HepG2 (cell line): ENCODE measurements at regions not wholly inside any gene's neighbourhood (a gene's known extent, or its start where the extent isn't known, plus 50 kb on each side); places are given as distances from the start of the nearest gene placed in this dataset.

Source experiments
- ATAC-seq: fragments of 200-7000 bp; cut with Tn5 transposase; 3 replicates; pipeline ENCODE4 v1.9.1; 2020; ENCODE audit warnings: mild to moderate bottlenecking, moderate library complexity
- BruUV-seq: library from RNA; stranded (reverse); fragments of 400-500 nt; replicated peaks from 2 replicates; lab custom pipeline; 2021; lab: Mats Ljungman, UMichigan
- CTCF ChIA-PET: fragments of 300-600 bp; formaldehyde crosslinking; extraction: SDS; loops from one replicate; lab custom pipeline; 2021; ENCODE audit warnings: low total read pairs, inconsistent platforms, low intra/inter-chr PET ratio; lab: Yijun Ruan, JAX
- POLR2A ChIA-PET: fragments of 350-600 bp; sonication (Branson Sonifier 250); formaldehyde crosslinking; loops from one replicate; lab custom pipeline; 2020; ENCODE audit warnings: antibody characterized with exemption, inconsistent platforms; lab: Yijun Ruan, JAX
- DNase-seq: peaks from one replicate; pipeline ENCODE4 v3.0.0-alpha.2; 2015; ENCODE audit warnings: low spot score
- FAIRE-seq: peaks from 3 replicates; lab custom pipeline; 2011; peaks lifted over from hg19 to GRCh38; lab: Jason Lieb, UNC
- H2AFZ ChIP-seq: one replicate; pipeline ENCODE4 v1.6.1; 2011; ENCODE audit warnings: low read length, inconsistent platforms
- H3K27ac ChIP-seq: fragments of 300-600 bp; 3 replicates; pipeline ENCODE4 v1.8.0; 2011; ENCODE audit warnings: mixed run types, mild to moderate bottlenecking, mixed read lengths, low read length, inconsistent platforms; ENCODE audit not compliant: insufficient read depth; ENCODE audit errors: extremely low read length
- H3K27me3 ChIP-seq, 2 experiments: fragments of 200-600 bp in 1 of 2; 2 replicates in 1 of 2; 3 replicates in 1 of 2; pipeline versions ENCODE4 v1.6.0 to v1.8.0; 2011; ENCODE audit warnings: low read length in 2 of 2, mild to moderate bottlenecking in 2 of 2, moderate library complexity in 2 of 2, inconsistent platforms in 1 of 2; ENCODE audit not compliant: insufficient read depth in 2 of 2, control insufficient read depth in 1 of 2
- H3K36me3 ChIP-seq, 2 experiments: fragments of 200-600 bp in 1 of 2; replicated peaks in 1 of 2; 2 replicates in 1 of 2; 3 replicates in 1 of 2; pipeline versions ENCODE4 v1.5.1 to v1.8.0; 2011; ENCODE audit warnings: low read length in 2 of 2, inconsistent platforms in 1 of 2; ENCODE audit not compliant: insufficient read depth in 2 of 2, control insufficient read depth in 1 of 2
- H3K4me1 ChIP-seq: 2 replicates; pipeline ENCODE4 v1.5.1; 2012; ENCODE audit warnings: low read length, inconsistent platforms; ENCODE audit not compliant: insufficient read depth
- H3K4me2 ChIP-seq: 2 replicates; pipeline ENCODE4 v1.6.0; 2011; ENCODE audit warnings: low read depth, low read length, inconsistent platforms
- H3K4me3 ChIP-seq, 3 experiments: fragments of 200-600 bp in 1 of 3; sonication (generic), shearing (Covaris generic) in 1 of 3; replicated peaks in 1 of 3; 2 replicates each; pipeline ENCODE4 v1.5.1; 2011 to 2016; ENCODE audit warnings: low read length in 3 of 3, inconsistent platforms in 2 of 3, low read depth in 2 of 3, mild to moderate bottlenecking in 2 of 3, control low read depth in 1 of 3, mixed read lengths in 1 of 3; ENCODE audit not compliant: insufficient read depth in 1 of 3
- H3K79me2 ChIP-seq: one replicate; pipeline ENCODE4 v1.6.1; 2011; ENCODE audit warnings: low read length, inconsistent platforms; ENCODE audit not compliant: insufficient read depth
- H3K9ac ChIP-seq: 2 replicates; pipeline ENCODE4 v1.6.0; 2011; ENCODE audit warnings: mild to moderate bottlenecking, low read depth, low read length, inconsistent platforms; ENCODE audit not compliant: insufficient read depth
- H3K9me3 ChIP-seq: 2 replicates; pipeline ENCODE4 v1.5.1; 2012; ENCODE audit warnings: mild to moderate bottlenecking, low read length
- H4K20me1 ChIP-seq: 2 replicates; pipeline ENCODE4 v1.6.0; 2011; ENCODE audit warnings: inconsistent platforms, mild to moderate bottlenecking, low read length, moderate library complexity; ENCODE audit not compliant: insufficient read depth
- JDP2 ChIP-seq: sonication (generic); formaldehyde crosslinking; IDR thresholded peaks from 2 replicates; pipeline ENCODE4 v1.8.1; 2022; ENCODE audit warnings: missing genetic modification reagents, borderline replicate concordance
- MXD1 ChIP-seq: sonication (generic); formaldehyde crosslinking; IDR thresholded peaks from 2 replicates; pipeline ENCODE4 v1.4.0; 2020; ENCODE audit warnings: mild to moderate bottlenecking, missing genetic modification reagents
- NFE2L1 ChIP-seq: sonication (generic); formaldehyde crosslinking; IDR thresholded peaks from 2 replicates; pipeline ENCODE4 v1.4.0; 2020; ENCODE audit warnings: missing genetic modification reagents, mild to moderate bottlenecking, borderline replicate concordance
- RXRA ChIP-seq: sonication (generic); formaldehyde crosslinking; IDR thresholded peaks from 2 replicates; pipeline ENCODE4 v1.5.1; 2020; ENCODE audit warnings: missing genetic modification reagents
- TBP ChIP-seq: sonication (generic); formaldehyde crosslinking; IDR thresholded peaks from 2 replicates; pipeline ENCODE4 v1.5.0; 2020; ENCODE audit warnings: missing genetic modification reagents
- ZNF225 ChIP-seq: sonication (generic); formaldehyde crosslinking; IDR thresholded peaks from 2 replicates; pipeline ENCODE4 v1.4.0; 2020; ENCODE audit warnings: mild to moderate bottlenecking, missing genetic modification reagents
- ZNF317 ChIP-seq: sonication (generic); formaldehyde crosslinking; IDR thresholded peaks from 2 replicates; pipeline ENCODE4 v1.5.0; 2020; ENCODE audit warnings: mild to moderate bottlenecking, missing genetic modification reagents
- ZNF576 ChIP-seq: sonication (generic); formaldehyde crosslinking; IDR thresholded peaks from 2 replicates; pipeline ENCODE4 v1.4.0; 2020; ENCODE audit warnings: mild to moderate bottlenecking, missing genetic modification reagents
- ZNF629 ChIP-seq: sonication (generic); formaldehyde crosslinking; conservative IDR thresholded peaks from 2 replicates; pipeline ENCODE4 v1.5.0; 2020; ENCODE audit warnings: missing genetic modification reagents
- ZNF761 ChIP-seq: sonication (generic); formaldehyde crosslinking; conservative IDR thresholded peaks from 2 replicates; pipeline ENCODE4 v1.4.0; 2020; ENCODE audit warnings: mild to moderate bottlenecking, missing genetic modification reagents
- ZSCAN29 ChIP-seq: sonication (generic); formaldehyde crosslinking; conservative IDR thresholded peaks from 2 replicates; pipeline ENCODE4 v1.4.0; 2020; ENCODE audit warnings: mild to moderate bottlenecking, missing genetic modification reagents
- WGBS: methylation state at CpG from one replicate; pipeline ENCODE4 v1.1.6; 2017; ENCODE audit warnings: low lambda C conversion rate; 5-methylcytosine and 5-hydroxymethylcytosine counted together
- in situ Hi-C: cut with HindIII; loops from 2 replicates; pipeline ENCODE4 v1.10.0; 2017; ENCODE audit warnings: low pct_unique_long_range_greater_than_20kb; ENCODE audit not compliant: extremely low pct_ligation_motif_present
- intact Hi-C: fragments of 100-400 bp; cut with micrococcal nuclease; formaldehyde crosslinking; loops from one replicate; pipeline ENCODE4 v1.10.0; 2022; ENCODE audit not compliant: unreplicated experiment
- TF ChIP-seq, protein P1 (sequence below): sonication (generic); formaldehyde crosslinking; IDR thresholded peaks from 2 replicates; pipeline ENCODE4 v1.4.0; 2020; ENCODE audit warnings: low read depth, missing genetic modification reagents
- TF ChIP-seq, protein P2 (sequence below): sonication (generic); formaldehyde crosslinking; IDR thresholded peaks from 2 replicates; pipeline ENCODE4 v1.4.0; 2020; ENCODE audit warnings: missing genetic modification reagents, mild to moderate bottlenecking, borderline replicate concordance

DNA sequence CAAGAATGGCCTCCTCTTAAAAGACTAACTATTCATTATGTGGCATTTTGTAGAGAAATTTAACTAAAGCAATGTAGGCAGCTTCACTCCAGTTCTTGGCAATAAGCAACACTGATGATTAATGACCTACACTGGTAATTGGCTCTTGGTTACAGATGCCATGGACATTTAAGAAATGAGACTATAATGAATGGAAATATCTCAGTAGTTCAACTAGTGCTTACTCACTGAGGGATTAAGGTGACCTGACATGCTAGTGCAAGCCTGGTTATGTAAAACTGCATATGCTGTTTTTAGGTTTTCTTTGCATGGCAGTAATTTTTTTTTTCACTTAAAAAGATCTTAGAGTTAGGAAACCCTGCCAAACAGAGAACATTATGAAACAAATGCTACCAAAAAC is 152.7 kb upstream of the AADAT start:
- Histone ChIP-seq H3K4me3 (no peak overlapping the region), H3K9me3 (no peaks in the 10 kb centered on the region), H3K79me2 (no peaks in the 10 kb centered on the region), H3K9ac (no peak overlapping the region), H3K4me1 (no peaks in the 10 kb centered on the region), H3K36me3 (no peaks in the 10 kb centered on the region), H4K20me1 (no peaks in the 10 kb centered on the region), H3K27ac (no peak overlapping the region), H3K4me2 (no peak overlapping the region), H3K27me3 (no peaks in the 10 kb centered on the region), H2AFZ (no peak overlapping the region)
- intact Hi-C loops (no loop called here), in situ Hi-C loops (no loop called here)
- FAIRE-seq (no peak), ATAC-seq (no peak), DNase-seq (no peak)
- ChIA-PET POLR2A (no interaction called here), CTCF (no interaction called here)
- no TSS peak for BruUV-seq
- TF ChIP-seq ZNF761 (no peak), MXD1 (no peak), ZNF225 (CRISPR knock-in tag) (no peak)

DNA sequence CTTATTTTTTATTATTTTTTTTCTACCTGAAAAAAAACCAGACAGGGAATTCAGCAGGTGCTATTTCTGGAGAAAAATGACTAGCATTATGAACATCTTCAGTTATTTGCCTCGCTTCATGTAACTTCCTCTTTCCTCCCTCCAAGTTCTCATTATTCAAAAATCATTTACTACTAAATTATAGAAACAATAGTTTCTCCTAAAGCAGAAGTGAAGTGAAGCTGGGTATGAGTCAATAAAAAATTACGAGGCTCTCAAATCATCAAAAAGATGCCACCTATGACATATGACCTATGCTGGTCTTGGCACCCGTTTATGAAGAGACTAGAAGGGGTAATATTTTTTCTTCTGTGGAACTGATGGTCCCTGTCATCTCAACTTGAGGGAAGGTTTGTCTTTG is 145.0 kb upstream of the AADAT start:
- CTCF ChIA-PET = no interaction called here
- BruUV-seq = no TSS peak
- TF ChIP-seq NFE2L1 (no peak), ZNF576 (no peak), ZNF317 (CRISPR knock-in tag) (no peak), RXRA (CRISPR knock-in tag) (no peak), JDP2 (CRISPR knock-in tag) (no peak), ZNF629 (CRISPR knock-in tag) (no peak), TBP (CRISPR knock-in tag) (no peak), ZSCAN29 (CRISPR knock-in tag) (no peak)
- TF ChIP-seq, protein P1, sequence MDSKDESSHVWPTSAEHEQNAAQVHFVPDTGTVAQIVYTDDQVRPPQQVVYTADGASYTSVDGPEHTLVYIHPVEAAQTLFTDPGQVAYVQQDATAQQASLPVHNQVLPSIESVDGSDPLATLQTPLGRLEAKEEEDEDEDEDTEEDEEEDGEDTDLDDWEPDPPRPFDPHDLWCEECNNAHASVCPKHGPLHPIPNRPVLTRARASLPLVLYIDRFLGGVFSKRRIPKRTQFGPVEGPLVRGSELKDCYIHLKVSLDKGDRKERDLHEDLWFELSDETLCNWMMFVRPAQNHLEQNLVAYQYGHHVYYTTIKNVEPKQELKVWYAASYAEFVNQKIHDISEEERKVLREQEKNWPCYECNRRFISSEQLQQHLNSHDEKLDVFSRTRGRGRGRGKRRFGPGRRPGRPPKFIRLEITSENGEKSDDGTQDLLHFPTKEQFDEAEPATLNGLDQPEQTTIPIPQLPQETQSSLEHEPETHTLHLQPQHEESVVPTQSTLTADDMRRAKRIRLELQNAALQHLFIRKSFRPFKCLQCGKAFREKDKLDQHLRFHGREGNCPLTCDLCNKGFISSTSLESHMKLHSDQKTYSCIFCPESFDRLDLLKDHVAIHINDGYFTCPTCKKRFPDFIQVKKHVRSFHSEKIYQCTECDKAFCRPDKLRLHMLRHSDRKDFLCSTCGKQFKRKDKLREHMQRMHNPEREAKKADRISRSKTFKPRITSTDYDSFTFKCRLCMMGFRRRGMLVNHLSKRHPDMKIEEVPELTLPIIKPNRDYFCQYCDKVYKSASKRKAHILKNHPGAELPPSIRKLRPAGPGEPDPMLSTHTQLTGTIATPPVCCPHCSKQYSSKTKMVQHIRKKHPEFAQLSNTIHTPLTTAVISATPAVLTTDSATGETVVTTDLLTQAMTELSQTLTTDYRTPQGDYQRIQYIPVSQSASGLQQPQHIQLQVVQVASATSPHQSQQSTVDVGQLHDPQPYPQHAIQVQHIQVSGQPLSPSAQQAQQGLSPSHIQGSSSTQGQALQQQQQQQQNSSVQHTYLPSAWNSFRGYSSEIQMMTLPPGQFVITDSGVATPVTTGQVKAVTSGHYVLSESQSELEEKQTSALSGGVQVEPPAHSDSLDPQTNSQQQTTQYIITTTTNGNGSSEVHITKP = no peak
- TF ChIP-seq, protein P2, sequence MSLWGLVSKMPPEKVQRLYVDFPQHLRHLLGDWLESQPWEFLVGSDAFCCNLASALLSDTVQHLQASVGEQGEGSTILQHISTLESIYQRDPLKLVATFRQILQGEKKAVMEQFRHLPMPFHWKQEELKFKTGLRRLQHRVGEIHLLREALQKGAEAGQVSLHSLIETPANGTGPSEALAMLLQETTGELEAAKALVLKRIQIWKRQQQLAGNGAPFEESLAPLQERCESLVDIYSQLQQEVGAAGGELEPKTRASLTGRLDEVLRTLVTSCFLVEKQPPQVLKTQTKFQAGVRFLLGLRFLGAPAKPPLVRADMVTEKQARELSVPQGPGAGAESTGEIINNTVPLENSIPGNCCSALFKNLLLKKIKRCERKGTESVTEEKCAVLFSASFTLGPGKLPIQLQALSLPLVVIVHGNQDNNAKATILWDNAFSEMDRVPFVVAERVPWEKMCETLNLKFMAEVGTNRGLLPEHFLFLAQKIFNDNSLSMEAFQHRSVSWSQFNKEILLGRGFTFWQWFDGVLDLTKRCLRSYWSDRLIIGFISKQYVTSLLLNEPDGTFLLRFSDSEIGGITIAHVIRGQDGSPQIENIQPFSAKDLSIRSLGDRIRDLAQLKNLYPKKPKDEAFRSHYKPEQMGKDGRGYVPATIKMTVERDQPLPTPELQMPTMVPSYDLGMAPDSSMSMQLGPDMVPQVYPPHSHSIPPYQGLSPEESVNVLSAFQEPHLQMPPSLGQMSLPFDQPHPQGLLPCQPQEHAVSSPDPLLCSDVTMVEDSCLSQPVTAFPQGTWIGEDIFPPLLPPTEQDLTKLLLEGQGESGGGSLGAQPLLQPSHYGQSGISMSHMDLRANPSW (CRISPR knock-in tag) = no peak

More for the DNA sequence above, 145.0 kb upstream of the AADAT start:
- H3K36me3 ChIP-seq = no peaks in the 10 kb centered on the region
- H3K9me3 ChIP-seq = no peaks in the 10 kb centered on the region
- no peaks in the 10 kb centered on the region for H3K4me1 ChIP-seq
- ATAC-seq (no peak), DNase-seq (no peak), FAIRE-seq (no peak)
- POLR2A ChIA-PET = no interaction called here
- 7% methylated on average over 3 of the region's 3 CpGs for WGBS
- H3K79me2 ChIP-seq = no peaks in the 10 kb centered on the region
- H3K4me3 ChIP-seq = no peak overlapping the region
- intact Hi-C loops = no loop called here
- no peaks in the 10 kb centered on the region for H4K20me1 ChIP-seq
- no peak overlapping the region for H3K4me2 ChIP-seq
- no peak overlapping the region for H2AFZ ChIP-seq
- no peaks in the 10 kb centered on the region for H3K27me3 ChIP-seq
- in situ Hi-C loops = no loop called here
- H3K27ac ChIP-seq = no peak overlapping the region
- H3K9ac ChIP-seq = no peak overlapping the region
